ENCODE measurements at regions not wholly inside any gene's neighbourhood (a gene's known extent, or its start where the extent isn't known, plus 50 kb on each side); places are given as distances from the start of the nearest gene placed in this dataset.

DNA sequence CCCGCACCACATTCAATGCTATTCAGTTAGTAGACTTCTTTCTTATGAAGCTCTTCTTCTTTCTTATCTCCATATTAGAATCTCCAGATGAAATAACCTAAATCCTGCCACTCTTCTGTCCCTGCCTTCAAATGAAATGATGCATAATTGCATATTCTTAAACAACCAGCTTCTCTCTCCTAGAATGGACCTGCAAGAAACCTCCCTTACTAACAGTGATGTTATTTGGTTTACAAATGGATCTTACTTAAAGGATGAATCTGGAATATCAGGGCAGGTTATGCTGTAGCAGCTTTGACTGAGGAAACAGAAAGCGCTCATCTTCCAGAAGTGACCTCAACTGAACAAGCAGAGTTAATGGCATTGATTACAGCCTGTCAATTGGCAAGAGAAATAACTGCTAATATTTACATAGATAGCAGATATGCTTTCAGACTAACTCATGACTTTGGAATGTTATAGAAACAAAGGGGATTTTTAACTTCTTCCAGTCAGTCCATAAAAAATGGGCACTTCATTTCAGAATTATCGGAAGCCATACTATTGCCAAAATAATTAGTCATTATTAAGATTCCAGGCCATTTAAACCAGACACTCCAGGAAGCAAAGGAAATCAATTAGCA, 755.7 kb upstream of the HS6ST1 start:
- no peak overlapping the region for H3K27ac ChIP-seq
- no peak for DNase-seq (ENCODE audit: low read depth, low spot score)

DNA sequence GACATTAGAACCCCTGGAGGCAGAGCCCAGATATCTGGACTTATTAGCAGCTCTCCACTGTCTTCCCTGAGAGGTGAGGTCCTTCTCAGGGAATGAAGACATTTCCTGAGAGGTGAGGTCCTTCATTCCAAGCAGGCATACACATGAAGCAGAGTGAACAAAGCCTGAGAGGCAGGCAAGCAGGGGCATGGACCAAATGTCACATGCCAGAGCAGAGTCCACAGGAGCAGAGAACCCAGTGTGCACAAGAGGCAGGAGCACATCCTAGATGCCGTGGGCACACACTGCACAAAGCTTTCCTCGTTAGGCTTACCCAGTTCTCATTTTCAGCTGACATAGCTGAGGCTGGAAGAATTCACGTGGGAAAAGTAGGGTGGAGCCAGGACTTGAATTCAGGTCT, 759.9 kb upstream of the HS6ST1 start:
- DNase-seq (ENCODE audit: low read depth, low spot score) = peak; percentile 51
- H3K27ac ChIP-seq = peak overlapping the region; percentile 20

DNA sequence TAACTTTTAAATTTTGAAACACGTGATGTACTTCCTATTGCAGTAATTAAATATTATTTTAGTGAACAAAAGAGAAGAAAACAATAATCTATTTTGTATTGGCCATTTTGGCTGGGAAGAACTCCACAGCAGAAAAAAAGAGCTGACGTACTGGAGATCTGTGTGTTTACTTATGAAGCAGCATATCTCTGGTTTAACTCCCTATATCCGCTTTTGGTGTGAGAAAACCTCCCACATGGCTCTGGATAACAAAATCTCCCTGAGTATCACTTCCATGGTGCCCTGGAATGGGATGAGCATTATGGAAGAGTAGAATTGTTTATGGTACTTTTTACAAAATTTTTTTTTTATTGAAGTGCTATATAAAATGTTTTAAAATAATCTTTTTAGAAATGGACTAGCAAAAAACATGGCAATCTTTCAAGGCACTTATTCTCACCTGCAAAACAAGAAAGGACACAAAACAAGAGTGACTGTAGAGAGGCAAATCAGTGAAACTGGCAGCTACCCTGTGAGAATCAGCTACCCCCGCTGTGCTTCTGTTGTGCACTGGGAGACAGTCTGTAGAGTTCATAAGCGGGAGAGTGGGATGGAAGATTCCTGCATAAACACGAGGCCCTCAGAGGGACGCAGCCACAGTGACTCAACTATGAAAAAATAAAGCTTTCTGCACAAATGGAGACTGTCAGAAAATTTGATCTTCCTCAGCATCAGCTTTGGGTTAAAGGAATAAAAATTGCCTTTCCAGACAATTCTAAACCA, 762.2 kb upstream of the HS6ST1 start:
- no peak for DNase-seq (ENCODE audit: low read depth, low spot score)
- H3K27ac ChIP-seq = no peak overlapping the region

DNA sequence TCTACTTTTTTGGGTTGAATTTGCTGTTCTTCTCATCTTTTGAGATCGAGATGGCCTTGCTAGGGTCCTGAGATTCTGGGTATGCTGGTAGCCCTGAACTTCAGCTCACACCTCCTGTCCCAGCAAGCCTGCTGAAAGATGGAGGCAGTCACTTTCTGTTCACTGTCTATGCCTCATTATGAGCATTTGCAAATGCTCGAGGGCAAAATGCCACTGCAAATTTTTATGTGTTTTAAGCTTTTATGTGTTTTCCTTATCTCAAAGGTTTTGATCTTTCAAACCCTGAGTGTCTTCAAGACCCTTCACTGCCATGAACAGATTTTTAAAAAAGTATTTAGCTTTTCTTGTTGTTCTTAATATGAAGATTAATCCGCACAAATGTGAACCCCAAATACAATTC, 766.7 kb upstream of the HS6ST1 start:
- DNase-seq (ENCODE audit: low read depth, low spot score) = no peak

DNA sequence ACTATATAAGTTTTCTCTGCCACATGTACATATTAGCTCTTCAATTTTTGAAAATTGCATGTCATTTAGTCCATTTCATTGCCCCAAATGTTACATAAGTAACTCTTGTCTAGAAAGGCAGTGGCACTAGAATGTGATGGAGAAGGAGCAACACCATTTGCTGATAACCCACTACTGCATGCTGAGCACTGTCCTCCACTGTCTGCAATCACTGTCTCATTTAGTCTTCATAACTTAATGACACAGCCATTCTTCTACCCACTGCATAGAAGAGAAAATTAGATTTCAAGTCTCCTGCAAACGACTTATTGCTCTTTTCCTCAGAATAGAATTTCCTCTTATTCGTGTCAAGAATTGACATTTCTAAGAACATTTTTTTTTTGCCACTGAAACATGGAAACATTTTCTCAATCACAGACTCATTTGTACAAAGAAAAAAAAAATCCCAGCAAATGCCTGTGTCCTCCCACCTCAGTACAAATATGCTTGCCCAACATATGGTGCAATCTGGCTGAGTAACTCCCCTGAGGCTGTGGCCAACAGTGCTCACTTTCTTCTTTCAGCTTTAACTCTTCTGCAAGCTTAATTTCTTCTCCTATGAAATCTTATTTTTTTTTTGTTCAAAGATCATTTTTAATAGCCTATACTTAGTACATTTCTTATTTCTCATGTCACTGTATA, 768.6 kb upstream of the HS6ST1 start:
- DNase-seq (ENCODE audit: low read depth, low spot score) = peak; percentile 58
- H3K27ac ChIP-seq = no peak overlapping the region

More for the DNA sequence above, 766.7 kb upstream of the HS6ST1 start:
- H3K27ac ChIP-seq = no peak overlapping the region

DNA sequence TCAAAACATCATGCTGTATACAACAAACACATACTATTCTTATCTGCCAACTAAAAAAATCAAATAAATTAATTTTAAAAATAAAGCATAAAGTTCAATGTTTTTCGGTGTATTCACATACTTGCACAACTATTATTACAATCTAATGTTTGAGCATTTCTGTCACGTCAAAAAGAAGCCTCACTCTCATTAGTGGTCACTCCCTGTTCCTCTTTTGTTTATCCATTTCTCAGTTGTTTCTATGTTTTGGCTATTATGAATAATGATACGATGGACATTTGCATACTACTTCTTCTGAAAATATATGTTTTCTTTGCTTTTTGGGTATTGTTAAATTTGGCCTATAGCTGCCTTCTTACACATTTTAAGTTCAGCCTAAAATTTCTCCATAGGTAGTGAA, 773.0 kb upstream of the HS6ST1 start:
- no peak overlapping the region for H3K27ac ChIP-seq
- DNase-seq (ENCODE audit: low read depth, low spot score) = no peak

DNA sequence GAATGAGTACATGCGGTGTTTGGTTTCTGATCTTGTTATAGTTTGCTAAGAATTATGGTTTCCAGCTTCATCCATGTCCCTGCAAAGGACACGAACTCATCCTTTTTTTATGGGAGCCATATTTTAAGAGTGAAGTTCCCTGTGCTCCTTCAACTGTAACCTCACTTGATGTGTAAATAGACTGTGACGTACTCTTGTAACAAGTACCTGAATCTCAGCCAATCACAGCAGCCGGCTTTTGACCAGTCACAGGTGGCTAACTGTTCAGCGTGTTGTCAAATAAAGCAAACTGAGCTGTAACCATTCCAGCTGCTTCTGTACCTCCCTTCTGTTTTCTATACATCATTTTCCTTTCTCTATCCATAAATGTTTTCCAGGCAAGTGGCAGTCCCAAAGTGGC, 774.3 kb upstream of the HS6ST1 start:
- no peak for DNase-seq (ENCODE audit: low read depth, low spot score)
- H3K27ac ChIP-seq = no peak overlapping the region

DNA sequence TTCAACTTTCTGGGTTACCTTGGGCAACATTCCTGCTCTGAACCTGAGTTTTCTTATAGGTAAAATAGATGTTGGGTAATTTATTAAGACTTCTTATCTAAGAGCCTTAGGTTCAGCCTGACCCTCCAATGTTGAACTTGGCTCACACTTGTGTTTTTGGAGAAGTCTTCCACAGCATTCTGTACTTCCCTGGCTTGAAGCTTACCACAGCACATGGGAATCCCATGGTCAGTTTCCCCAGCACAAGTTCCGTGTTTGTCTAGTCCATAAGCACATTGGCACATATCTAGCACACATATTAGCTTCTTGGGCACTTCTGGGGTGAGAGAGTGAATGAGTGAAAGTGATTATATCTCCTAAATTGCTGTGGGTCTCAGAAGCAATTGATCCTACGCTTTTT, 782.5 kb upstream of the HS6ST1 start:
- no peak for DNase-seq (ENCODE audit: low read depth, low spot score)
- H3K27ac ChIP-seq = no peak overlapping the region

DNA sequence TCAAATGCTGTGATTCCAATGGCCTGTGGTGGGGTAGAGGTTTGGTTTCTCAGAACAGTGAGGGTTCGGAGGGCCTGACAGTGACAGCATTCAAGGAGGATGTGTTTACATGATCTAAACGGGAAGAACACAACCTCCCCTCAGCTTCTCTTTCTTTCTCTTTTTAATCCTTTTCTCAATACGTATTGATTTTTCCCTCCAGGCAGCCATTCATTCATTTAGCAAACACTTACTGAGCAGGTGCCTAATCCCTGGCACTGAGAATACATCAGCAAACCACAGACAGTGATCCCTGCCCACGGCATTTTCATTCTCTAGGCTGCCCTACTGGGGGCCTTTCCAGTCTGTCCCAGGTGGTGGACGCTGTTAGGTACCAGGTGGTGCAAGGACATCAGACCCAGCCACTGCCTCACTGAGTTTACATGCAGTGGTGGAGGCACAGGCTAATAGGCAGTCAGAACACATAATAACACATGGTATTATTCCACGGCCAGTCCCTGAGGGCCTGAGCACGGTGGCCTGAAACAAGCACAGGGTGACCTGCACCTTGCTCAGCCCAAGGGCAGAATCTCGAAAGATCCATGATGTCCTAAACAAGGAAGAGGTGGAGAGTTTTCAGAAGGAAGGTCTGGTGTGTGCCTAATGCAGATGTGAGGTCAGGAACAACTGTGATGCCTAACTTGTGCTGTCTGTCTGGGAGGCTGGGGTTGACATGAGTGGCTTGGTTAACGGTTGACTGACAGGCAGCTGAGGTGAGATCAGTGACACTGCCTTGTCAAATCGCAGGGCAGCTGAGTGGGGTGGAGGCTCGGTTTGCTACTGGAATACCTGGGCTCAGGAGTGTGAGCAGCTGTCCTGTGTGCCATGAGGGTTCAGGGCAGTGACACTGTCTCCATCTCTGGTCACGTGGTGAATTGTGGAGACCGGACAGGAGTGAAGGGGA, 785.5 kb upstream of the HS6ST1 start:
- no peak overlapping the region for H3K27ac ChIP-seq
- DNase-seq (ENCODE audit: low read depth, low spot score) = no peak

DNA sequence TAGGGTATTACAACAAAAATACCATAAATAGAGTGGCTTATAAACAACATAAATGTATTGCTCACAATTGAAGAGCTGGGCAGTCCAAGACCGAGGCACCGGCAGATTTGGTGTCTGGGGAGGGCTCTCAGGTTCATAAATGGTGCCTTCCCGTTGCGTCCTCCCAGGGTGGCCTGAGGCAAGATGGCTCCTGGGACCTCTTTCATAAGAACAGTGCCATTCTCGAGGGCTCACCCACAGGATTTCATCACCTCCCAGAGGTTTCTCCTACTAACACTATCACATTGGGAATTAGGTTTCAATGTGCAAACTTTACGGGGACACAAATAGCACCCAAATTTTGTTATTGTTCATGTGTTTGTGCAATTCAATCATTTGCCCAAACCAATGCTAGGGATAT, 793.5 kb upstream of the HS6ST1 start:
- no peak for DNase-seq (ENCODE audit: low read depth, low spot score)
- no peak overlapping the region for H3K27ac ChIP-seq

DNA sequence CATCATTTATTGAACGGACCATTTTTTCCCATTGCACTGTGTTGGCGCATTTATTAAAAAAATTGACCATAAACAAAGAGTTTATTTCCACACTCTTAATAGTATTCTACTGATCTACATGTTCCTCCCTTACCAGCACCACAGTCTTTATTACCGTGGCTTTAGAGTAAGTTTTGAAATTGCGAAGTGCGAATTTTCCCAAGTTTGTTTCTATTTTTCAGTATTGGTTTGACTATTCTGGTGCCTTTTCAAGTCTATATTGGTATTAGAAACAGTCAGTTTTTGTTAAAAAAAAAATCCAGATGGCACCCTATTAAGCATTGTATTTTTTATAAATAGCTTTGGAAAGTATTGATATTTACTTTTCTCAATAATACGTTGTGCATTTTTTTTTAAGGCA, 795.1 kb upstream of the HS6ST1 start:
- DNase-seq (ENCODE audit: low read depth, low spot score) = no peak
- no peak overlapping the region for H3K27ac ChIP-seq

DNA sequence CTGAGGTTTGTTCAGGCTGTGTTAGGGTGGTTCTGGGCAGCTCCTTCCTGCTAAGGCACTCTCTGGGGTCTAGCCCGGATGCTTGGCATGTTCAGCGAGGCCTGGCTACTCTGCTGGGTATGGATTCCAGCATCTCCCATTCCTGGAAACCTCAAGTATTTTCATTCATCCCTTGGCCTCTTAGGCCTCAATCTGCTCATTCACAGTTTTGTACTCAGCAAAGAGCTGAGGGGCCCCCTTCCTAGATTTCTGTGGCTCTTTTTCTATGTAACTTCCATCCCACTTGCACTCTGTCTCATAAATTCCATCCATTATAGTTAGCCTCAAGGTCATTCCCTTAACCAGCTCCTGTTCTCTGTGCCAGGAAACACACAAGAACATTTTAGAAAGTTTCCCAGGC, 798.8 kb upstream of the HS6ST1 start:
- no peak overlapping the region for H3K27ac ChIP-seq
- no peak for DNase-seq (ENCODE audit: low read depth, low spot score)

DNA sequence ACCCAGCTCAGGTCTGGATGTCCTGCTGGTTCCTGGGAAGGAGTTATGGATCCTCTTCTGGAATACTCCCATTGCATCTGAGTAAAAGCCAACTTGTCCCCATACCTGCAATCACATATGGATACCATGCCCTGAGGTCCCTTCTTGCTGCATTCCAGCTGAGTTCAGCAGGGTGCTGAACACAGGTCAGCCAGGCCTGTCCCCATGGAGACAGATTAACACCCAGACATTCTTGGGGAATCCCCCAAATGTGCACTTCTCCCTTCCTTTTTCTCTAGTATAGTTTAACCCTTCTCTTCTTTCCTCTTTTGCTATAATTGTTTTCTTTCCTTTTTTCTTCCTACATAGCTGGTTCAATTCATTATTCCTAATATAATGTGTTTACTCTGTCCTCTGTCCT, 799.6 kb upstream of the HS6ST1 start:
- DNase-seq (ENCODE audit: low read depth, low spot score) = no peak
- H3K27ac ChIP-seq = no peak overlapping the region

DNA sequence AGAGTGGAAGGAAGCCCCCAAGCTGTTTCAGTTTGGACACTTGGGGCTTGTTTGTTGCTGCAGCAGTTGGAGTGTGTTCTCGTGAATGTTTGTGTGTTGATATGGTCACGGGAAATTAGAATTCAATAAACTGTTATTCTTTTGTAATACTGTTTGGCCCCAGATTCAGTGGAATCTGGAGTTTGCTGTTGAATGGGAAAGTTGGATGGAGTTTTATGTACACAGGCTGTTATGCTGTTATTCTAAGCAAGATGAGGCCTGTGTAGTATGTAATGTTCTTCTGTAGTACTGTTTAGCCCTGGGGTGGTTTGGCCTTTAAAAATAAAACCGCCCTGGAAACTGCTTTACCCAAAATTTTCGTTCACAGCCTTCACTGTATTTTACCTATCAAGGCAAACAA, 810.4 kb upstream of the HS6ST1 start:
- DNase-seq (ENCODE audit: low read depth, low spot score) = no peak
- no peak overlapping the region for H3K27ac ChIP-seq

DNA sequence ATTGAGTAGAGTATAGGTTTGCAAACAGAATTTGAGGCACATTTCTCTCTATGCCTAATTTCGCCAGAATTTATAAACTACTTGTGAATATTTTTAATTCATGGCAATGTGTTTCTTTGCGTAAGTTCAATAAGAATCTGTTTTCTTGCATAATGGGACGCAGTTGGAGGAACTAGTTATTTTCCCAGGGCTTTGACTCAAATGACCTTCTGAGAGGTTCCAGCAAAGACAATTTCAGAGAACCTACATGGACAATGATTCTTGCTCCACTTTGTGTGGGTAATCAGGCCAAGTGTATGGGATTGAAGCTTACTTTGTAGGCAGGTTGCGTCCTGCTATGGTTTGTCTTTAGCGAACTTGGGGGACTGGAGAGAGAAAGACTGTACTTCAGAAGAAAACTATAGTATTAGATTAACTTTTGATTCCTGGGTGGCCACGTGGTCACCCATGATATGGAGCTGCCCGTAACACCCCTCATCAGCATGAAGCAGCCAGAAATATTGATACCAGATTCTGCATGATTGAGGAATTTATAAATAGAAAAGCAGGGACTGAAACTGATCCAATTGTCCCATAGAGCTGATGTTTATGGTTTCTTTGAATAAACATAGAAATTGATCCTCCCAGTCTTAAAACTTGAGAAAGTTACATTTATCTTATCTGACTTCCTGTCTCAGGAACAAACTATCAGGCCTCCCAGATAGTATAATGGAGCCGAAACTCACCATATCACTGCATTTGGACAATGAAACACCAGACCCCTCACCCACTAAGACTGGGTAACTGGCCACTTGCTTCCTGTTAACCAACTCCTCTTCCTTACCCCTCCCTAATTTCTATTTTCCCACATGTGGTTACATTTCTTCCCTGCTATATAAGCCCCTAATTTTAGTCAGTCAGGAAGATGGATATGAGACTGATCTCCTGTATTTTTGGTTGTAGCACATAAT, 815.3 kb upstream of the HS6ST1 start:
- no peak overlapping the region for H3K27ac ChIP-seq
- DNase-seq (ENCODE audit: low read depth, low spot score) = no peak

DNA sequence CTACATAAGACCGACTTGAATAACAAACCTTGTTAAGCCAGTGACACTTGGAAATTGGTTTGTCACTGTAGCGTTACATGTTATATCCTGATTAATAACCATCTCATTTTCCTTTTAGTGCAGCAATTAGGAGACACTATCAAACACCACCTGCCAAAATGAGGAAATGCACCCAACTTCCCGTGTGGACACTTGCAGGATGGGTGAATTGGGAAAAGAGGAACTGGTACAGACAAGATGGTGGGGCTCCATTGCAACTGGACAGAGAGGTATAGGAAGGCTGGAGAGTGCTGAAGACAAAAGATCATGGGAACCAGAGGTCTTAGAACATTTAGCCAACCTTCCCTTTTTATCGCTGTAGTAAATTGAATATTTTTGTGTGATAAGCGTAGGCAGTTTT, 816.3 kb upstream of the HS6ST1 start:
- no peak for DNase-seq (ENCODE audit: low read depth, low spot score)
- H3K27ac ChIP-seq = no peak overlapping the region

DNA sequence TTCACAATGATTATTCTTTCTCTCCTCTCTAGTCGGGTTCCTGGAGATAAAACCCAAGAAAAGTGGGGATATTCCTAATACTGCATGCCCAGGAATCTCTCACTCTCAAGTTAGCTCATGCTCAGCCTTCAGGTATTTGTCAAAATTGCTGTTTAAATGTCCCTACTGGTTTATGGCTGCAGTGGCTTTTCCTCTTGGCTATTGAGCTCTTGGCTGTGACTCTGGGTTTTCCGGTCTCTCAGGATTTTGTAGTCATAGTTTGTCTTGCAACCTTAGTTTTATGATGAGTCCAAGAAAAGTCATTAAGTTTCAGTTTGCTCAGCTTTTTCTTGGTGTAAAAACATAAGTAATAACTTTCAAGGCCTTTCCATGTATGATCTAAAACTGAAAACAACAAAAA, 820.7 kb upstream of the HS6ST1 start:
- DNase-seq (ENCODE audit: low read depth, low spot score) = no peak
- H3K27ac ChIP-seq = no peak overlapping the region

DNA sequence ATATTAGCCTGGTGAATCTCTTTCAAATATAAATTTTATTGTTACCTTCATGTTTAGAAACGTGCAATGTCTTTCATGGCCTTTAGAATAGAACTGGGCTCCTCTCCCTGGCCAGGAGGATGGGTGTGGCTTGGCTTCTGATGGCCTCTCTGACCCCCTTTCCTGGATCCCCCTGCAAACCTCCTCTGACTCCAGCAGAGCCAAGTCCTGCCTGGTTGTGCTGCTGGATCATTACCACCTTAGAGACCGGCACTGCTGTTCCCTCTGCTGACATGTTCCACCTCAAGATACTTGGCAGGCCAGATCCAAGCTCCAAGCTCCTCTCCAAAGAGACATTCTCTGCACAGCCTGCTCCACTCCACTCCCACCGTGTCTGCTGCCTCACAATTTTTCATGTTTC, 823.8 kb upstream of the HS6ST1 start:
- no peak for DNase-seq (ENCODE audit: low read depth, low spot score)
- H3K27ac ChIP-seq = no peak overlapping the region

DNA sequence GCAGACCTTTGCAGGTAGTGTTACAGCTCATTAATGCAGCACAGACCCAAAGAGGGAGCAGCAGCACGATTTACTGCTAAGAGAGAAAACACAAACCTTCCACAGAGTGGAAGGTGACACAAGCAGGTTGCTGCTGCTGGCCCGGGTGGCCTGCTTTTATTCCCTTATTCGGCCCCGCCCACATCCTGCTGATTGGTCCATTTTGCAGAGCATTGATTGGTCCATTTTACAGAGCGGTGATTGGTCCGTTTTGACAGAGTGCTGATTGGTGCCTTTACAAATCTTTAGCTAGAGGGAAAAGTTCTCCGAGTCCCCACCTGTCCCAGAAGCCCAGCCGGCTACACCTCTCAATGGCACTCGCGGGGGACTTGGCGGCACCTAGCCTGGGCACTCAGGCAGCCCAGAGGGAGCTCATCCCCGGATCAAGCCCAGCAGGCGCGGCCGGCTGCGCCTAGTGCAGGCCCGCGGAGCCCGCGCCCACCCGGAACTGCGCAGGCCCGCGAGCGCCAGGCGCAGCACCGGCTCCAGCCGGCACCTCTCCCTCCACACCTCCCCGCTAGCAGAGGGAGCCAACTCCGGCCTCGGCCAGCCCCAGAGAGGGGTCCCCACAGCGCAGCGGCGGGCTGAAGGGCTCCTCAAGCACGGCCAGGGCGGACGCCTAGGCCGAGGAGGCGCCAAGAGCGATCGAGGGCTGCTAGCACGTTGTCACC, 825.6 kb upstream of the HS6ST1 start:
- DNase-seq (ENCODE audit: low read depth, low spot score) = no peak
- H3K27ac ChIP-seq = no peak overlapping the region

All from epithelial cell of prostate (primary cell).